ENCODE measurements at regions not wholly inside any gene's neighbourhood (a gene's known extent, or its start where the extent isn't known, plus 50 kb on each side); places are given as distances from the start of the nearest gene placed in this dataset.

GRCh38 chr7:21149809-21150208, 278.1 kb upstream of the SP4 start:
- no peaks in the 10 kb centered on the region for H3K36me3 ChIP-seq
- no peak for DNase-seq
- H3K9me3 ChIP-seq: no peaks in the 10 kb centered on the region
- H3K4me1 ChIP-seq: no peaks in the 10 kb centered on the region
- no peaks in the 10 kb centered on the region for H3K27me3 ChIP-seq
- intact Hi-C loops (cut with DNase I): no loop called here
- TF ChIP-seq, protein P1, sequence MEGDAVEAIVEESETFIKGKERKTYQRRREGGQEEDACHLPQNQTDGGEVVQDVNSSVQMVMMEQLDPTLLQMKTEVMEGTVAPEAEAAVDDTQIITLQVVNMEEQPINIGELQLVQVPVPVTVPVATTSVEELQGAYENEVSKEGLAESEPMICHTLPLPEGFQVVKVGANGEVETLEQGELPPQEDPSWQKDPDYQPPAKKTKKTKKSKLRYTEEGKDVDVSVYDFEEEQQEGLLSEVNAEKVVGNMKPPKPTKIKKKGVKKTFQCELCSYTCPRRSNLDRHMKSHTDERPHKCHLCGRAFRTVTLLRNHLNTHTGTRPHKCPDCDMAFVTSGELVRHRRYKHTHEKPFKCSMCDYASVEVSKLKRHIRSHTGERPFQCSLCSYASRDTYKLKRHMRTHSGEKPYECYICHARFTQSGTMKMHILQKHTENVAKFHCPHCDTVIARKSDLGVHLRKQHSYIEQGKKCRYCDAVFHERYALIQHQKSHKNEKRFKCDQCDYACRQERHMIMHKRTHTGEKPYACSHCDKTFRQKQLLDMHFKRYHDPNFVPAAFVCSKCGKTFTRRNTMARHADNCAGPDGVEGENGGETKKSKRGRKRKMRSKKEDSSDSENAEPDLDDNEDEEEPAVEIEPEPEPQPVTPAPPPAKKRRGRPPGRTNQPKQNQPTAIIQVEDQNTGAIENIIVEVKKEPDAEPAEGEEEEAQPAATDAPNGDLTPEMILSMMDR (IDR thresholded peaks at IDR 0.05): no peak
- TF ChIP-seq POLR2AphosphoS5 (IDR thresholded peaks at IDR 0.05): no peak
- TF ChIP-seq POLR2A (IDR thresholded peaks at IDR 0.05): no peak
- no peak for TF ChIP-seq EP300 (IDR thresholded peaks at IDR 0.05)
- H3K4me3 ChIP-seq: no peak overlapping the region
- H3K27ac ChIP-seq: no peak overlapping the region
- WGBS, 2 donors: 90% methylated on average over 3 of the region's 3 CpGs

DNA sequence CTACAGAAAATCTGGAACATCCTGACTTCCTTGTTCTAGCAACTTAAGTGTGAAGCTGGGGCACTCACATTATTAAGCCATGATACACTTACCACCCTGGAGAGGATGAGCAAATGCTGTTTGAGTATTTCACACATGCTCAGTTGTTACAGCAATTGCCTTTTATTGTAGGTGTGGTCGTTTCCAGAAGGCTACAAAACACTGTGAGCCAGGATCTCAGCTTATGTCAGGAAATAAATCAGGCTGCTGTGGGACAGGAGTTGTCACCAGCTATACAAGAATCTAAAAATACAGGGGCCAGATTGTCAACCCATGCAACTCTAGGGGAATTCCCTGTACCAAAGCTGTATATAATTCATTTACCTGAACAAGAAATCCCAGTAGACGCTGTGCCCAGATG, 273.3 kb upstream of the SP4 start:
- intact Hi-C loops (cut with DNase I): no loop called here
- no peak overlapping the region for H3K27ac ChIP-seq
- no peaks in the 10 kb centered on the region for H3K36me3 ChIP-seq
- no peaks in the 10 kb centered on the region for H3K27me3 ChIP-seq
- H3K4me3 ChIP-seq: no peak overlapping the region
- WGBS, 2 donors: 10 to 52% methylated on average over 2 of the region's 2 CpGs
- TF ChIP-seq POLR2A (IDR thresholded peaks at IDR 0.05): no peak
- TF ChIP-seq POLR2AphosphoS5 (IDR thresholded peaks at IDR 0.05): no peak
- no peak for TF ChIP-seq EP300 (IDR thresholded peaks at IDR 0.05)
- TF ChIP-seq, protein P1 (IDR thresholded peaks at IDR 0.05): no peak
- DNase-seq: no peak
- no peaks in the 10 kb centered on the region for H3K9me3 ChIP-seq
- H3K4me1 ChIP-seq: no peaks in the 10 kb centered on the region

- no peak for TF ChIP-seq EP300 (IDR thresholded peaks at IDR 0.05)
- no peak for TF ChIP-seq POLR2AphosphoS5 (IDR thresholded peaks at IDR 0.05)
- no peak for TF ChIP-seq POLR2A (IDR thresholded peaks at IDR 0.05)
- TF ChIP-seq, protein P1 (IDR thresholded peaks at IDR 0.05): no peak
- WGBS, 2 donors: 87% methylated on average over 1 of the region's 1 CpG
Observed at GRCh38 chr7:21159506-21159905, 268.4 kb upstream of the SP4 start.

GRCh38 chr7:21160401-21160800, 267.5 kb upstream of the SP4 start:
- Histone ChIP-seq H3K27ac (no peak overlapping the region), H3K36me3 (no peaks in the 10 kb centered on the region), H3K4me1 (no peaks in the 10 kb centered on the region), H3K9me3 (no peaks in the 10 kb centered on the region), H3K27me3 (no peaks in the 10 kb centered on the region), H3K4me3 (no peak overlapping the region)
- DNase-seq: no peak
- intact Hi-C loops (cut with DNase I): no loop called here
- no peak for TF ChIP-seq EP300 (IDR thresholded peaks at IDR 0.05)
- TF ChIP-seq, protein P1 (IDR thresholded peaks at IDR 0.05): no peak
- TF ChIP-seq POLR2AphosphoS5 (IDR thresholded peaks at IDR 0.05): no peak
- TF ChIP-seq POLR2A (IDR thresholded peaks at IDR 0.05): no peak
- WGBS, 2 donors: 86 to 89% methylated on average over 5 of the region's 5 CpGs

More at GRCh38 chr7:21159506-21159905, 268.4 kb upstream of the SP4 start:
- H3K4me1 ChIP-seq: no peaks in the 10 kb centered on the region
- H3K27me3 ChIP-seq: no peaks in the 10 kb centered on the region
- intact Hi-C loops (cut with DNase I): no loop called here
- DNase-seq: no peak
- H3K36me3 ChIP-seq: no peaks in the 10 kb centered on the region
- H3K4me3 ChIP-seq: no peak overlapping the region
- H3K9me3 ChIP-seq: no peaks in the 10 kb centered on the region
- no peak overlapping the region for H3K27ac ChIP-seq

DNA sequence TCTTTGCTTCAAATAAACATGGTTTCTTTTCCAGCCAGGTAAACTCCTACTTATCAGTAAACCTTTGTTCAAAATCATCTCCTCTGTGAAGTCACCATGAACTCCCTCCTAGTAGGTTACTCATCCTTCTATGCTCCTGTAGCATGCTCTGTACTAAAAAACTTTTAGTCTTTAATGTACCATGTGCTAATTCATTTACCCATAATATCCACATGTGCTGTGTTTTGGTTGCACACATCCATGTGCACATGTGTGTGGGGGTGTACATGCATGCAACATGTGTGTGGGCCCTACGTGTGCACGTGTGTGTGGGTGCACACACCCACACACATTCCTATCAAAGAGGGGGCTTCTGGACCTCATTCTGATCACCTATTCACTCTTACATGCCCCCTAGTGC, 259.9 kb upstream of the SP4 start:
- intact Hi-C loops (cut with DNase I): no loop called here
- WGBS, 2 donors: 88 to 93% methylated on average over 2 of the region's 2 CpGs

More for the DNA sequence above, 259.9 kb upstream of the SP4 start:
- TF ChIP-seq, protein P1 (IDR thresholded peaks at IDR 0.05): no peak
- TF ChIP-seq POLR2A (IDR thresholded peaks at IDR 0.05) (no peak), EP300 (IDR thresholded peaks at IDR 0.05) (no peak), POLR2AphosphoS5 (IDR thresholded peaks at IDR 0.05) (no peak)
- H3K27me3 ChIP-seq: peaks cover 0 to 31% (median 0%) of the 10 kb centered on the region in 3 donors
- H3K4me1 ChIP-seq: peaks cover 0 to 3% (median 0%) of the 10 kb centered on the region in 4 donors
- no peak for DNase-seq
- no peaks in the 10 kb centered on the region for H3K36me3 ChIP-seq
- H3K27ac ChIP-seq: no peak overlapping the region
- no peak overlapping the region for H3K4me3 ChIP-seq
- H3K9me3 ChIP-seq: no peaks in the 10 kb centered on the region

All from sigmoid colon (tissue), 6 donors.